ENCODE measurements at regions not wholly inside any gene's neighbourhood (a gene's known extent, or its start where the extent isn't known, plus 50 kb on each side); places are given as distances from the start of the nearest gene placed in this dataset.
"Not testable (repeated sequence)": the region's sequence is repeated elsewhere in the genome, so short reads cannot be mapped to it uniquely, and the experiment has no call there.

DNA sequence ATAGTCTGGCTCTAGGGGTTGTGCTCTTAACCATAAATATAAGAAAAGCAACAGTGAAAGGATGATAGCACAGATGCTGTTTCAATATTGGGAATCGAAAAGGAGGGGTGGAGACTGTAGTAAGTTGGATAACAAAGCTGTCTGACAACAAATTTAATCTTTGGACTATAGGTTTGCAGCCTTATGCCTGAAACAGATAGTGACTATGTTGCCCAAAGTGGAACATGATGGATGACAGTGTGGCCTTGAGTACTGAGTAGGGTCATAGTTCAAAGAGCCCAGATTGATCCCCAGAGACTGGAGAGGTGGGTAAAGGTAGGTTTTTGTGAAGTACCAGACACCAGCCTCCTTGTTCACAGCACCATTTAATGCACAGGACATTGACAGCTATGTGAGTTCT, 144.0 kb upstream of the PALMD start:
- TF ChIP-seq, protein P1, sequence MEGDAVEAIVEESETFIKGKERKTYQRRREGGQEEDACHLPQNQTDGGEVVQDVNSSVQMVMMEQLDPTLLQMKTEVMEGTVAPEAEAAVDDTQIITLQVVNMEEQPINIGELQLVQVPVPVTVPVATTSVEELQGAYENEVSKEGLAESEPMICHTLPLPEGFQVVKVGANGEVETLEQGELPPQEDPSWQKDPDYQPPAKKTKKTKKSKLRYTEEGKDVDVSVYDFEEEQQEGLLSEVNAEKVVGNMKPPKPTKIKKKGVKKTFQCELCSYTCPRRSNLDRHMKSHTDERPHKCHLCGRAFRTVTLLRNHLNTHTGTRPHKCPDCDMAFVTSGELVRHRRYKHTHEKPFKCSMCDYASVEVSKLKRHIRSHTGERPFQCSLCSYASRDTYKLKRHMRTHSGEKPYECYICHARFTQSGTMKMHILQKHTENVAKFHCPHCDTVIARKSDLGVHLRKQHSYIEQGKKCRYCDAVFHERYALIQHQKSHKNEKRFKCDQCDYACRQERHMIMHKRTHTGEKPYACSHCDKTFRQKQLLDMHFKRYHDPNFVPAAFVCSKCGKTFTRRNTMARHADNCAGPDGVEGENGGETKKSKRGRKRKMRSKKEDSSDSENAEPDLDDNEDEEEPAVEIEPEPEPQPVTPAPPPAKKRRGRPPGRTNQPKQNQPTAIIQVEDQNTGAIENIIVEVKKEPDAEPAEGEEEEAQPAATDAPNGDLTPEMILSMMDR (IDR thresholded peaks at IDR 0.05) = no peak
- no peak for TF ChIP-seq POLR2A (IDR thresholded peaks at IDR 0.05)
- H3K27me3 ChIP-seq = no peaks in the 10 kb centered on the region
- no peaks in the 10 kb centered on the region for H3K9me3 ChIP-seq
- intact Hi-C loops (cut with DNase I) = no loop called here
- H3K4me1 ChIP-seq = no peaks in the 10 kb centered on the region
- H3K4me3 ChIP-seq = no peak overlapping the region
- DNase-seq = no peak
- H3K27ac ChIP-seq = no peak overlapping the region
- no peaks in the 10 kb centered on the region for H3K36me3 ChIP-seq (replicated peaks in 1 of 2; ENCODE audit: insufficient read depth in 1 of 2, low read depth in 2 of 2)
- ATAC-seq = no peak
- 35 to 50% methylated on average over 1 of the region's 1 CpG for WGBS, 2 donors

- Histone ChIP-seq H3K36me3 (replicated peaks in 1 of 2; ENCODE audit: insufficient read depth in 1 of 2, low read depth in 2 of 2) (no peaks in the 10 kb centered on the region), H3K4me3 (no peak overlapping the region), H3K9me3 (no peaks in the 10 kb centered on the region), H3K27ac (no peak overlapping the region), H3K27me3 (no peaks in the 10 kb centered on the region), H3K4me1 (no peaks in the 10 kb centered on the region)
- DNase-seq (no peak), ATAC-seq (no peak)
- 47 to 56% methylated on average over 3 of the region's 3 CpGs for WGBS, 2 donors
- no peak for TF ChIP-seq POLR2A (IDR thresholded peaks at IDR 0.05)
- TF ChIP-seq, protein P1 (IDR thresholded peaks at IDR 0.05) = no peak
- intact Hi-C loops (cut with DNase I) = no loop called here
Observed at GRCh38 chr1:99502400-99502799, 143.5 kb upstream of the PALMD start.

DNA sequence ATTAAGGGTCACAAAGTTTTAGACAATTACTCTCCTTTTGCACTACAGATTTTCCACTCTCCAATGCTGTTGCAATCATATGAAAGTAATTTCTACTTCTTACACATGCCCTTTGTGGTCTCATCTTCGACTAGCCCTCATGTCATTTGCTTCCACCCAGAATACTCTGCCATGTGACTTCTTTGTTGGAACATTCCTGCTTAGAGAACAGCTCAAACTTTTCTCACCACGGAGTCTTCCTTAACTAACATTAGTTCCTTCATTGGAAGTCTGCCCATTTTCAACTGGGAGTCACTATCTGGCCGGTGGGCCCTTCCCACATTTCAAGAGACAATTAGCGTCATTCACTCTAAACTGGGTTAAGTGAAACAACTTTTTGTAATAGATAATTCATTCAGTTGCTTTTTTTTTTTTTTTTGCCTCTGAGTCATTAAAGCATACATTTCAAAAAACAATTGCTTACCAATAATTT, 142.6 kb upstream of the PALMD start:
- Histone ChIP-seq H3K4me1 (no peaks in the 10 kb centered on the region), H3K36me3 (replicated peaks in 1 of 2; ENCODE audit: insufficient read depth in 1 of 2, low read depth in 2 of 2) (no peaks in the 10 kb centered on the region), H3K27ac (no peak overlapping the region), H3K9me3 (no peaks in the 10 kb centered on the region), H3K27me3 (no peaks in the 10 kb centered on the region), H3K4me3 (no peak overlapping the region)
- ATAC-seq (no peak), DNase-seq (peak in 1 of 4 donors; percentile 4)
- intact Hi-C loops (cut with DNase I) = no loop called here
- TF ChIP-seq, protein P1 (IDR thresholded peaks at IDR 0.05) = no peak
- no peak for TF ChIP-seq POLR2A (IDR thresholded peaks at IDR 0.05)
- 35 to 41% methylated on average over 4 of the region's 4 CpGs for WGBS, 2 donors

DNA sequence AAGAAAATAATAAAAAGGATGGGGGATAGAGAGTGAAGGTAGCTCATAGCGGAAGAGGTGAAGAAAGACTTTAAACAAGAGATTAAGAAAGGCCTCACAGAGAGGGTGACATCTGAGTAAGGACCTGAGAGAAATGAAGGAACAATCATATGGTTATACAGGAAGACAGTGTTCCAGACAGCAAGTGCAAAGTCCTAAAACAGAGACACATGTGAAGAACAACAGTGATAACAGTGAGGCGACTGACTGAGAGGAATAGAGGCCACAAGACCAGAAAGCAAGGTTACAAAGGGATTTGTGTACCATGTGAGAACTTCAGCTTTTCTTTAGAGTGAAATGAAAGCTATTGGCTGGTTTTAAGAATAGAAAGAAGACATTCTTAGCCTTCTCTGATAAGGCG, 141.6 kb upstream of the PALMD start:
- H3K36me3 ChIP-seq (replicated peaks in 1 of 2; ENCODE audit: insufficient read depth in 1 of 2, low read depth in 2 of 2) = no peaks in the 10 kb centered on the region
- no peaks in the 10 kb centered on the region for H3K27me3 ChIP-seq
- no peak overlapping the region for H3K27ac ChIP-seq
- DNase-seq (no peak), ATAC-seq (no peak)
- 75 to 80% methylated on average over 3 of the region's 3 CpGs for WGBS, 2 donors
- H3K4me3 ChIP-seq = no peak overlapping the region
- no peaks in the 10 kb centered on the region for H3K4me1 ChIP-seq
- intact Hi-C loops (cut with DNase I) = no loop called here
- TF ChIP-seq, protein P1 (IDR thresholded peaks at IDR 0.05) = no peak
- no peak for TF ChIP-seq POLR2A (IDR thresholded peaks at IDR 0.05)
- H3K9me3 ChIP-seq = no peaks in the 10 kb centered on the region

DNA sequence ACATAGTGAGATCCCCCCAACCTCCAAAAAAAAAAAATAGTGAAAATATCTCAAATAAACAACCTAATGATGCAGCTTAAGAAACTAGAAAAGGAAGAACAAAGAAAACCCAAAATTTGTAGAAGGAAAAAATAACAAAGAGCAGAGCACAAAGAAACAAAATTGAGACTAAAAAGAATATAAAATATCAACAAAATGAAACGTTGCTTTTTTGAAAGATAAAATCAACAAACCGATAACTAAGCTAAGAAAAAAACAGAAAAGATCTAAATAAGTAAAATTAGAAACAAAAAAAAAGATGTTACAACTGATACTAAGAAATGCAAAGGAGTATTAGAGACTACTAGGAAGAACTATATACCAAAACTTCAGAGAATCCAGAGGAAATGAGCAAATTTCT, 139.3 kb upstream of the PALMD start:
- no peak for ATAC-seq
- WGBS, 2 donors = 39 to 55% methylated on average over 2 of the region's 2 CpGs
- no peak overlapping the region for H3K27ac ChIP-seq
- H3K4me3 ChIP-seq = no peak overlapping the region
- intact Hi-C loops (cut with DNase I) = no loop called here
- H3K4me1 ChIP-seq = no peaks in the 10 kb centered on the region
- no peaks in the 10 kb centered on the region for H3K27me3 ChIP-seq
- no peaks in the 10 kb centered on the region for H3K9me3 ChIP-seq
- H3K36me3 ChIP-seq (replicated peaks in 1 of 2; ENCODE audit: insufficient read depth in 1 of 2, low read depth in 2 of 2) = no peaks in the 10 kb centered on the region
- no peak for DNase-seq
- TF ChIP-seq POLR2A (IDR thresholded peaks at IDR 0.05) = no peak
- TF ChIP-seq, protein P1 (IDR thresholded peaks at IDR 0.05) = no peak

DNA sequence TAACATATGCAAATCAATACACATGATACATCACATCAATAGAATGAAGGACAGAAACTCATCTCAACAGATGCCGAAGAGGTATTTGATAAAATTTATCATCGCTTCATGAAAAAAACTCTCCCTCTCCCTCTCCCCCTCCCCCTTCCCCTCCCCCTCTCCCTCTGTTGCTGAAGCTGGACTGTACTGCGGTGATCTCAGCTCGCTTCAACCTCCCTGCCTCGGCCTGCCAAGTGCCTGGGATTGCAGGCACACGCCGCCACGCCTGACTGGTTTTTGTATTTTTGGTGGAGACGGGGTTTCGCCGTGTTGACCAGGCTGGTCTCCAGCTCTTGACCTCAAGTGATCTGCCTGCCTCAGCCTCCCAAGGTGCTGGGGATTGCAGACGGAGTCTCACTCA, 138.5 kb upstream of the PALMD start:
- intact Hi-C loops (cut with DNase I); H3K36me3 ChIP-seq (replicated peaks in 1 of 2; ENCODE audit: insufficient read depth in 1 of 2, low read depth in 2 of 2); H3K27me3 ChIP-seq; DNase-seq; H3K4me3 ChIP-seq; H3K27ac ChIP-seq; ATAC-seq; H3K4me1 ChIP-seq; H3K9me3 ChIP-seq: not testable (repeated sequence)
- 82 to 86% methylated on average over 12 of the region's 12 CpGs for WGBS, 2 donors
